Esophagus squamous epithelium (tissue), 5 donors: ENCODE measurements at regions not wholly inside any gene's neighbourhood (a gene's known extent, or its start where the extent isn't known, plus 50 kb on each side); places are given as distances from the start of the nearest gene placed in this dataset.

ENCODE experiments used
- DNase-seq: peaks from one replicate; lab custom pipeline; 2025; lab: John Stamatoyannopoulos, UW
- H3K27ac ChIP-seq, 4 donors: fragments of 200-600 bp; sonication (generic); one replicate each; pipeline ENCODE4 v1.5.1; 2016 to 2019; ENCODE audit warnings: mild to moderate bottlenecking in 1 of 4
- H3K27me3 ChIP-seq, 4 donors: fragments of 200-600 bp; sonication (generic); 1 replicate in 3 of 4; 2 replicates in 1 of 4; pipeline versions ENCODE4 v1.5.1 to v1.6.0; 2017 to 2021; ENCODE audit warnings: antibody characterized with exemption in 1 of 4
- H3K36me3 ChIP-seq, 3 donors: fragments of 200-600 bp; sonication (generic); one replicate each; pipeline ENCODE4 v1.5.1; 2016 to 2019
- H3K4me1 ChIP-seq, 3 donors: fragments of 200-600 bp; sonication (generic); one replicate each; pipeline ENCODE4 v1.5.1; 2017 to 2019
- H3K4me3 ChIP-seq, 4 donors: fragments of 200-600 bp; sonication (generic); 1 replicate in 3 of 4; 2 replicates in 1 of 4; pipeline ENCODE4 v1.5.1; 2016 to 2019; ENCODE audit warnings: mild to moderate bottlenecking in 2 of 4, moderate library complexity in 1 of 4
- H3K9me3 ChIP-seq, 3 donors: fragments of 200-600 bp; sonication (generic); one replicate each; pipeline ENCODE4 v1.5.1; 2016 to 2019
- POLR2A ChIP-seq, 4 donors: fragments of 450-650 bp; IDR thresholded peaks; one replicate each; pipeline ENCODE4 v1.6.1; 2017; ENCODE audit warnings: antibody characterized with exemption in 4 of 4, mild to moderate bottlenecking in 4 of 4, moderate library complexity in 3 of 4
- WGBS, 2 donors: methylation state at CpG; one replicate each; pipeline ENCODE4 v1.1.5; 2018; 5-methylcytosine and 5-hydroxymethylcytosine counted together
- intact Hi-C: fragments of 100-400 bp; cut with DNase I; formaldehyde crosslinking; loops from one replicate; pipeline ENCODE4 v1.15.0; 2022
- TF ChIP-seq, protein P1 (sequence below), 6 experiments: fragments of 450-650 bp in 4 of 6; fragments of 200-600 bp in 2 of 6; sonication (generic) in 2 of 6; IDR thresholded peaks; one replicate each; pipeline ENCODE4 v1.5.1; 2016 to 2019; ENCODE audit warnings: antibody characterized with exemption in 6 of 6, mild to moderate bottlenecking in 4 of 6, moderate library complexity in 4 of 6
- donor health status: DM: yes; HTN: yes; CAD: no.

DNA sequence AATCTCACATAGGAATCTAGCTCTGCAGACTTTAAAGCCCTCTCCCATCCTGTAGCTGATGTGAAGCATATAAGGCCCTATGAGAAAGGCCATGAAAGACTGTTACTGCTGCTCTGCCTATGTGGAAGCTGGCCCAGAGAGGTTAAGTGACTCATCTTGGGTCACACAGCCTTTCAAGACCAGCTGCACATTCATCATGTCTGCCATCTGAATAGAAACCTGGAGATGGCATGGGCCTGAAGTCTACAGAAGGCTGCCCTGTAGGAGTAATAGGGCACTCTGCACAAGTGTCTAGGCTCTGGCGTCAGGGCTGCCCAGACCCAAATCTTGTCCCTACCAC, 59.4 kb upstream of the COL13A1 start:
- no peak overlapping the region for H3K27ac ChIP-seq
- no peaks in the 10 kb centered on the region for H3K9me3 ChIP-seq
- TF ChIP-seq, protein P1, sequence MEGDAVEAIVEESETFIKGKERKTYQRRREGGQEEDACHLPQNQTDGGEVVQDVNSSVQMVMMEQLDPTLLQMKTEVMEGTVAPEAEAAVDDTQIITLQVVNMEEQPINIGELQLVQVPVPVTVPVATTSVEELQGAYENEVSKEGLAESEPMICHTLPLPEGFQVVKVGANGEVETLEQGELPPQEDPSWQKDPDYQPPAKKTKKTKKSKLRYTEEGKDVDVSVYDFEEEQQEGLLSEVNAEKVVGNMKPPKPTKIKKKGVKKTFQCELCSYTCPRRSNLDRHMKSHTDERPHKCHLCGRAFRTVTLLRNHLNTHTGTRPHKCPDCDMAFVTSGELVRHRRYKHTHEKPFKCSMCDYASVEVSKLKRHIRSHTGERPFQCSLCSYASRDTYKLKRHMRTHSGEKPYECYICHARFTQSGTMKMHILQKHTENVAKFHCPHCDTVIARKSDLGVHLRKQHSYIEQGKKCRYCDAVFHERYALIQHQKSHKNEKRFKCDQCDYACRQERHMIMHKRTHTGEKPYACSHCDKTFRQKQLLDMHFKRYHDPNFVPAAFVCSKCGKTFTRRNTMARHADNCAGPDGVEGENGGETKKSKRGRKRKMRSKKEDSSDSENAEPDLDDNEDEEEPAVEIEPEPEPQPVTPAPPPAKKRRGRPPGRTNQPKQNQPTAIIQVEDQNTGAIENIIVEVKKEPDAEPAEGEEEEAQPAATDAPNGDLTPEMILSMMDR (IDR thresholded peaks at IDR 0.05) = no peak
- no peak for TF ChIP-seq POLR2A (IDR thresholded peaks at IDR 0.05)
- H3K27me3 ChIP-seq = no peaks in the 10 kb centered on the region
- no peaks in the 10 kb centered on the region for H3K36me3 ChIP-seq
- intact Hi-C loops = no loop called here
- DNase-seq = no peak
- H3K4me3 ChIP-seq = no peak overlapping the region
- whole genome bisulfite sequencing, 2 donors = 88 to 100% methylated on average over 1 of the region's 1 CpG
- H3K4me1 ChIP-seq = no peaks in the 10 kb centered on the region

DNA sequence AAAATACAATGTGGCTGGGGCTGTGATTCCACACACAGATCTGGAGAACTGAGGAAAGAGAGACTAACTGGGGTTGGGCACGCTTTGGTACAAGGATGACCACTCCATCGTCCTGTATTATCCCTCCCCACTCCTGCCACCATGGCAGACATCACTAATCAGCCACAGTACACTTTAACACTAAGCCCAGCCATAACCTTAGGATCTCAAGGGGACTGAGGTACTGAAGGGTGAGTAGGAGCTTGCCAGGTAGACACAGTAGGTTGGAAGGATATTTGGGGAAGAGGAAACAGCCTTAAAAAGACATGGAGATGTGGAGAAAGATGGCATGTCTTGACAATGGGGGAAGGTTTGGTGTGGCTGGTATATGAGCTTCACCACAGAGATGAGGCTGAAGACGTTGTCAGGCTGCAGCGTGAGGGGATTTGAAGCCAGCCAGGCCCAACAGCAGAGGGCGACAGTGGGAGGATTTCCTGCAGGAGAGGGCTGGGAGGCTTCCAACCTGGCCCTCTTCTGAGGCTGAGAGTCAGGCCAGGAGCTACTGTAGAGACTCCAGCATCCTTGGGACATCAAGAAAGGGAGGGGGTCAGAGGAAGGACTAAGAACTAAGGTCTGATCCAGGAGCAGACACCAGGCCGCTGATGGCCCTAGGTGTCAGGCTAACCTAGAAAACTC, 58.6 kb upstream of the COL13A1 start:
- Histone ChIP-seq H3K27ac (no peak overlapping the region), H3K27me3 (no peaks in the 10 kb centered on the region), H3K9me3 (no peaks in the 10 kb centered on the region), H3K4me3 (no peak overlapping the region), H3K36me3 (no peaks in the 10 kb centered on the region), H3K4me1 (peaks cover 0 to under 1% (median 0%) of the 10 kb centered on the region in 3 donors)
- intact Hi-C loops = no loop called here
- WGBS, 2 donors = 54 to 73% methylated on average over 5 to 6 of the region's 6 CpGs
- DNase-seq = no peak
- TF ChIP-seq POLR2A (IDR thresholded peaks at IDR 0.05) = no peak
- TF ChIP-seq, protein P1 (IDR thresholded peaks at IDR 0.05) = peak in 4 of 6 experiments; percentile 14 to 47 (median 16)

DNA sequence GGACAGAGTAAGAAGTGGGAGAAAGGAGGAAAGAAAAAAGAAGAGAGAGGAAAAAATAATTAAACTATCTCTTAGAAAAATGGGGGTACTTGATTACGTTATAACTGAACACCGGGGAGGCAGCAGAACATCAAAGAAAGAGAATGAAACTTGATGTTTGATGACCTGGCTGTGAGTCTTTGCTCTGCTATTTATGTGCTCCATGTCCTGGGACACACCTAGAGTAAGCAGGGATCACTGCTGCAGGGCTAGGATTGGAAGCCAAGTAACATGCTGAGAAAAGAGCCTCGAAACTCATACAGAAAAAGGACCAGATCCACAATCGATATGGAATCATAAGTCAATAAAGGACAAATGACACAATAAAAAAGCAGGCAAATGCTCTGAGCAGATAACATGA, 56.7 kb upstream of the COL13A1 start:
- WGBS, 2 donors = 34 to 45% methylated on average over 4 of the region's 4 CpGs
- no peak overlapping the region for H3K4me3 ChIP-seq
- no peaks in the 10 kb centered on the region for H3K36me3 ChIP-seq
- no peaks in the 10 kb centered on the region for H3K27me3 ChIP-seq
- H3K27ac ChIP-seq = no peak overlapping the region
- intact Hi-C loops = no loop called here
- no peaks in the 10 kb centered on the region for H3K9me3 ChIP-seq
- DNase-seq = no peak
- peaks cover 0 to 14% (median 3%) of the 10 kb centered on the region in 3 donors for H3K4me1 ChIP-seq
- TF ChIP-seq POLR2A (IDR thresholded peaks at IDR 0.05) = no peak
- TF ChIP-seq, protein P1 (IDR thresholded peaks at IDR 0.05) = no peak

GRCh38 chr10:69745698-69746097, 56.0 kb upstream of the COL13A1 start:
- intact Hi-C loops = no loop called here
- WGBS, 2 donors = 74 to 81% methylated on average over 2 of the region's 2 CpGs
- no peak overlapping the region for H3K4me3 ChIP-seq

DNA sequence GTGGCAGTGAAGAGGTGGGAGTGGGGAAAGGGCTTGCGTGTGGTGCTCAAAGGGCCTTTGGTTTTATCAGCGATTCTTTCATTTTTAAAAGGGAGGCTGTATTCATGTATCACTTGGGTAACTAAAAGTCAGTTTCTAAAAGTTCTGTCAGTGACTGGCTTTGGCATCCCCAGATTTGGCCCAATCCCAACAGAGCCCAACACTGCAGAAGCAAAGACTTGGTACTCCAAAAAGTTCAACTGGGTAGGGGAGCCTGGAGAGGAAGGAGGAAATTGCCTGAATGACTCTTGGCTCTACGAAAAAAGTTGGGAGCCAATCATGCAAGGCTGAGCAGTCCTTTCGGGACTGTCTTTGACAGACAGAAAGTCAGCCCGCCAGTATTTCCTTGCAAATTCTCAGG, 54.5 kb upstream of the COL13A1 start:
- TF ChIP-seq POLR2A (IDR thresholded peaks at IDR 0.05) = no peak
- TF ChIP-seq, protein P1 (IDR thresholded peaks at IDR 0.05) = no peak
- DNase-seq = no peak
- WGBS, 2 donors = 69 to 81% methylated on average over 5 of the region's 5 CpGs
- Histone ChIP-seq H3K9me3 (no peaks in the 10 kb centered on the region), H3K27ac (no peak overlapping the region), H3K27me3 (peaks cover 0 to 4% (median 0%) of the 10 kb centered on the region in 4 donors), H3K36me3 (no peaks in the 10 kb centered on the region), H3K4me3 (no peak overlapping the region), H3K4me1 (peaks cover 0 to 14% (median 3%) of the 10 kb centered on the region in 3 donors)
- intact Hi-C loops = no loop called here

More at GRCh38 chr10:69745698-69746097, 56.0 kb upstream of the COL13A1 start:
- TF ChIP-seq, protein P1 (IDR thresholded peaks at IDR 0.05) = no peak
- TF ChIP-seq POLR2A (IDR thresholded peaks at IDR 0.05) = no peak
- no peaks in the 10 kb centered on the region for H3K36me3 ChIP-seq
- H3K27ac ChIP-seq = no peak overlapping the region
- H3K27me3 ChIP-seq = no peaks in the 10 kb centered on the region
- DNase-seq = no peak
- H3K9me3 ChIP-seq = no peaks in the 10 kb centered on the region
- peaks cover 0 to 14% (median 3%) of the 10 kb centered on the region in 3 donors for H3K4me1 ChIP-seq
